ENCODE measurements at regions not wholly inside any gene's neighbourhood (a gene's known extent, or its start where the extent isn't known, plus 50 kb on each side); places are given as distances from the start of the nearest gene placed in this dataset.

- TF ChIP-seq EP300 (conservative IDR thresholded peaks at IDR 0.05; ENCODE audit: poor library complexity, severe bottlenecking): no peak
- no peak for TF ChIP-seq CTCF (IDR thresholded peaks at IDR 0.05; ENCODE audit: poor library complexity, severe bottlenecking)
- no peak for TF ChIP-seq SMC3 (conservative IDR thresholded peaks at IDR 0.05; ENCODE audit: poor library complexity)
- TF ChIP-seq EZH2 (IDR thresholded peaks at IDR 0.05; ENCODE audit: borderline replicate concordance, insufficient read depth, low read length, poor library complexity, severe bottlenecking): no peak
Measured at GRCh38 chr10:131512852-131513251, 201.3 kb upstream of the TCERG1L start.
